ENCODE measurements at regions not wholly inside any gene's neighbourhood (a gene's known extent, or its start where the extent isn't known, plus 50 kb on each side); places are given as distances from the start of the nearest gene placed in this dataset.

DNA sequence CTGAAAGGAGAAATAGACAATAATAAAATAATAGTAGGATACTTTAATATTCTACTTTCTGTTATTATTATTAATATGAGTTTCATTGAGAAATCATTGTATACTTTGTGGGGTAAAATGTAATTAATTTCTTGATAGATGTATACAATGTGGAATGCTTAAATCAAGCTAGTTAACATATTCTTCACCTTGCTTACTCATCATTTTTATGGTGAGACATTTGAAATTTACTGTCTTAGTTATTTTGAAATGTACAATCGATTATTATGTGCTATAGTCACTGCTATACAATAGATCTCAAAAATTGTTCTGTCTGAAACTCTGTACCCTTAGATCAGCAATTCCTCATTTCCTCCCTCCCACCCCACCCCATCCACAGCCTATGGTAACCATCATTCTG lies 720.3 kb downstream of the RNF144B start:
- Mint-ChIP-seq H3K4me3 (no peak overlapping the region), H3K4me1 (ENCODE audit: low read depth in 2 of 2) (no peaks in the 10 kb centered on the region), H3K27ac (no peak overlapping the region), H3K27me3 (no peaks in the 10 kb centered on the region), H3K9me3 (peaks cover 23% of the 10 kb centered on the region), H3K36me3 (no peaks in the 10 kb centered on the region)
- ATAC-seq (no peak), DNase-seq (ENCODE audit: low spot score) (no peak)

DNA sequence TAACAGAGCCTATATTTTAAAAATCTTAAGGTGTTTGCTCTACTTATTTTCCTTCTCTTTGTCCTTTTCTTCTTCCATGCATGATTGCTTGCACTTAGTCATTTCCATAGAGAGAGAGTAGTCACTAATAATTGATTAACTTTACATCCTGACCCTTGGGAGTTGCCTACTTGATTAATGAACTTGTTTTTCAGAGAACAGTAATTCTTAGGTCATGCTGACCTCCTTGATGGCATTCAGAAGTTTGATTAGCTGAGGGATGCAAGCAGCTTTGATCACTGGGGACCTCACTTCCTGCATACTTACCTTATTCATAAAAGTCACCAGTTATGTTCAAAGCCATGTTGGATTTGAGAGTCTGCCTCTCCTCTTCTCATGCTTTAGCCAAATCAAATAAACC lies 715.6 kb upstream of the ID4 start:
- DNase-seq (ENCODE audit: low spot score) = no peak
- H3K27ac Mint-ChIP-seq = no peak overlapping the region
- no peak overlapping the region for H3K4me3 Mint-ChIP-seq
- peaks cover 12% of the 10 kb centered on the region for H3K9me3 Mint-ChIP-seq
- no peaks in the 10 kb centered on the region for H3K36me3 Mint-ChIP-seq
- ATAC-seq = no peak
- no peaks in the 10 kb centered on the region for H3K27me3 Mint-ChIP-seq
- H3K4me1 Mint-ChIP-seq (ENCODE audit: low read depth in 2 of 2) = no peaks in the 10 kb centered on the region

DNA sequence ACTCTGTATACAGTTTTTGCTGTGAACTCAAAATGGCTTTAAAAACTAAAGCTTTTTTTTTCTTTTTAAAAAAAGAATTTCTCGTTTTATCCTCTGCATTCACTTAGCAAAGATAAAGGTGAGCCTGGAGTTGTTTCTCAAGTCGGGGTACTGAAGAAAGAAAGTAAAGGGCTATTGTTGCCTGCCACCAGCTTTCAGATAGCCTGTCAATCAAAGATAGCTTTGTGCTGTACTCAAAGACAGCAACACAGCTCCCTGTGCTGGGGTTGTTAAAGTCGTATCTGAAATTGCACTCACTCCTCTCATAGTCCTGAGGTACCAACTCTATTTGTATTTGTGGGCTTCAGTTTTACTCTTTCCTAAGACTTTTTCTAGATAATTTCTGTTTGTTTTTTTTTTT lies 710.1 kb upstream of the ID4 start:
- ATAC-seq = no peak
- Mint-ChIP-seq H3K27me3 (no peaks in the 10 kb centered on the region), H3K27ac (no peak overlapping the region), H3K36me3 (no peaks in the 10 kb centered on the region), H3K9me3 (peaks cover 4% of the 10 kb centered on the region), H3K4me3 (no peak overlapping the region), H3K4me1 (ENCODE audit: low read depth in 2 of 2) (no peaks in the 10 kb centered on the region)
- DNase-seq (ENCODE audit: low spot score) = no peak

DNA sequence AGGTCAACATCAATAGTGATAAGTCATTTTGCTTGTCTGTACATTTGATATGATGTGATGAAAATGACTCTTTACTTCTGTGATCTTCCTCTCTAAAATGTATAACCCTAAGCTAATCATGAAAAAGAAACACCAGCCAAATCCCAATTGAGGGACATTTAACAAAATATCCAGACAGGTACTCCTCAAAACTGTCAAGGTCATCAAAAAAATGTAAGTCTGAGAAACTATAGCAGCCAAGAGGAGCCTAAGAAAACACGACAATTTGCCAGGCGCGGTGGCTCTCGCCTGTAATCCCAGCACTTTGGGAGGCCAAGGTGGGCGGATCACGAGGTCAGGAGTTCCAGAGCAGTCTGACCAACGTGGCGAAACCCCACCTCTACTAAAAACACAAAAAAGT lies 708.5 kb upstream of the ID4 start:
- Mint-ChIP-seq H3K9me3 (peaks cover 4% of the 10 kb centered on the region), H3K36me3 (no peaks in the 10 kb centered on the region), H3K27ac (no peak overlapping the region), H3K27me3 (no peaks in the 10 kb centered on the region), H3K4me3 (no peak overlapping the region), H3K4me1 (ENCODE audit: low read depth in 2 of 2) (no peaks in the 10 kb centered on the region)
- DNase-seq (ENCODE audit: low spot score) (no peak), ATAC-seq (no peak)

DNA sequence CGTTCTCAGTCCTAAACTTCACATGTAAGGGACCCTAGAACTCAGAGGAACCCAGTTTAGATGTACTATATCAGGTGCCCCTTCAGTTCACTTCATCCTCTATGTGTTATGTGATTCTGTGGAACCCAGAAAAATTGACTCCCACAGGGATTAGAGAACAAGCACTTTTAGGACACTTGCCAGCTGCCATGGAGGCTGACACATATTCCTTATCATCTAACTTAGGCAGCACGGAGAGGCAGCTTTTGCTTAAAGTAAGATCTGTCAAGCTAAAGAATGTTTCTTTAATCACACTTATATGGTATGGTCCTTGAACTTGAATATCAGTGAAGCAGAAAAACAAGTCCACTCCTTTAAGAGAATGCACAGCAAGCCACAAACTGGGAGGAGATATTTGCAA lies 701.5 kb upstream of the ID4 start:
- H3K4me1 Mint-ChIP-seq (ENCODE audit: low read depth in 2 of 2) = no peaks in the 10 kb centered on the region
- H3K27me3 Mint-ChIP-seq = no peaks in the 10 kb centered on the region
- H3K36me3 Mint-ChIP-seq = no peaks in the 10 kb centered on the region
- DNase-seq (ENCODE audit: low spot score) (no peak), ATAC-seq (no peak)
- H3K9me3 Mint-ChIP-seq = peaks cover 17% of the 10 kb centered on the region
- no peak overlapping the region for H3K27ac Mint-ChIP-seq
- H3K4me3 Mint-ChIP-seq = no peak overlapping the region

DNA sequence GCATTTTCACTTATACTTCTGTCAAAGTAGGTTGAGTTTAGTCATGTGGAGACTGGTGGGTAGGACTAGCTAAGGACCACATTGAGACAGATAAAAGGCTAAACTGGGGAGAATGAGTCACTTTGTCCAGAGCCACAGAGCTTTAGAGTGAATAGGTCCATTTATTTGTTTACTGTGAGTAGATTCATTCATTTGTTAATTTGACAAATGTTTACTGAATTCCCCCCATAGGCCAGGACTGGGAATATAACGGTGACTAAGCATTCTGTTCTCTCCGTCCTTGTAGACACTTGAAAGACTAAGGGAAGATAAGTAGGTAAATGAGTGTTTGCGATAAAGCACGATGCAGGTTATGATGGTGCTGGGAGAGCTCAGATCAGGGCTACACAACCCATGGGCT lies 699.7 kb upstream of the ID4 start:
- Mint-ChIP-seq H3K4me1 (ENCODE audit: low read depth in 2 of 2) (no peaks in the 10 kb centered on the region), H3K27ac (no peak overlapping the region), H3K27me3 (no peaks in the 10 kb centered on the region), H3K36me3 (no peaks in the 10 kb centered on the region), H3K9me3 (peaks cover 17% of the 10 kb centered on the region), H3K4me3 (no peak overlapping the region)
- ATAC-seq = no peak
- no peak for DNase-seq (ENCODE audit: low spot score)

DNA sequence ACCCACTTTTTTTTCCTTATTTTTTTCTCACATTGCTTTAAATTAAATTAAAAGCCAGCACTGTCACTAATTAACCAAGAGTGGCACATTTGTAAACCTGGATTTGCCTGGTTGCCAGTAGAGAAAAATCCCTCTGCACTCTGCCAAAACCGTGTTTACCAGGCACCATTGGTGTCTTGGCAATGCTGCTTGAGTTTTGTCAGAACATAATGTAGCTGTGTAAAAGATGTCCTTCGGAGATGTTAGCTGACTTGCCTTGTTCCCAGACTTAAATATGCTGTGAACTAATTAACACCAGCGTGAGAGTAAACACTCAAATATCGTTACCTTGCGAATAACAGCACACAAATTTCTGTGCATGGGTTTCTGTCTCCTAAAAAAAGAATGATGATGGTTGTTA lies 694.9 kb upstream of the ID4 start:
- Mint-ChIP-seq H3K4me1 (ENCODE audit: low read depth in 2 of 2) (no peaks in the 10 kb centered on the region), H3K36me3 (peaks cover 11% of the 10 kb centered on the region), H3K9me3 (peaks cover 23% of the 10 kb centered on the region), H3K4me3 (no peak overlapping the region), H3K27ac (no peak overlapping the region), H3K27me3 (no peaks in the 10 kb centered on the region)
- DNase-seq (ENCODE audit: low spot score) (no peak), ATAC-seq (no peak)

DNA sequence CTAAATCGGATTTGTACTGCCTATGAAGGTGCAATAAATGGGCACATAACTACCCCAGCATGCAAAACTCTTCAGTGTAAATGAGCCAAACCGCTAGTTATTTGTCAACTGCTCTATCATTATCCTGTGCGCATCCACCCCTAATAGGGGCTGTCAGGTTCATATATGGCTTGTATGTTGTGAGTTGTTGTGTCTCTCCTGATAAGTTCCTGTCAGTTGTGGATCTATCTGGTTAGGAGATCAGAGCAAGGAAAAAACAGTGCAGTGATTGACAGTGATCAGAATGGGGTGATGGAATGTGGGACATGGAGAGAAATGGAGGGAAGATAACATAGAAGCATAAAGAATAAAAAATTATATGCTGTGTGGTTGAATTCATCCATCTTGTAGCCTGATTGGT lies 686.9 kb upstream of the ID4 start:
- ATAC-seq (no peak), DNase-seq (ENCODE audit: low spot score) (no peak)
- H3K36me3 Mint-ChIP-seq = peaks cover 2% of the 10 kb centered on the region
- H3K4me1 Mint-ChIP-seq (ENCODE audit: low read depth in 2 of 2) = no peaks in the 10 kb centered on the region
- H3K9me3 Mint-ChIP-seq = peaks cover 19% of the 10 kb centered on the region
- no peaks in the 10 kb centered on the region for H3K27me3 Mint-ChIP-seq
- H3K27ac Mint-ChIP-seq = no peak overlapping the region
- no peak overlapping the region for H3K4me3 Mint-ChIP-seq

DNA sequence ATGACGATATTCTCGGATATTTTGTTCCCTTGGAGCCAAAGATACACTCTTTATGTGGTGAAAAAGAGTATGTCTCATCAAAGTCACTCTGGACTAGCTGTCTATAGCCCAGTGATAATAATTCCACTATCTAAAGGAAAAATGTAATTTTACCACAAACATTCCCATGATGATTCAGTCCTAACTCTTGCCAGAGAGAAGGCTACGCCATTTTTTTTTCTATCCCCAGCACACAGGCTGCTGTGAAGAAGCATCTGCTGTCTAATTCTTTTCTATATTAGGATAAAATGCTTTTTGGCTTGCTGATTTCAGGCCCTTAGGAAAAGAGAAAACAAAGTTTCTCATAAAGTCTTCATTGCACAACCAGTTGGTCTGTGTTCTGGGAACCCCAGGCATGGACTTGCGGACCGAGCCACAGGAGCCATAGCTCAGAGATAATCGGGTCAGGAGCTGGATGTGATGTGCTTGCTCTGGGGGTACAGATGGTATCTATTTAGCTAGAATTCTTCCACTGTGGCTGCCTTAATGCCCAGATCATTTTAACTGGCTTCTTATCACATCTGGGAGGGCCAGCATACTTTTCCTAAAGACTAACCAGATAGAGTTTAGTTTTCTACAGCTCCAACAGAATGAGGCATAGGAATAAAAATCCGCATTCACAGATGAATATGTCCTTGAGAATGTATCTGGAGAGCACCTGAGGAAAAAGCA lies 683.7 kb upstream of the ID4 start:
- H3K4me3 Mint-ChIP-seq = no peak overlapping the region
- no peaks in the 10 kb centered on the region for H3K27me3 Mint-ChIP-seq
- DNase-seq (ENCODE audit: low spot score) (no peak), ATAC-seq (no peak)
- H3K9me3 Mint-ChIP-seq = peaks cover 13% of the 10 kb centered on the region
- H3K27ac Mint-ChIP-seq = no peak overlapping the region
- H3K36me3 Mint-ChIP-seq = no peaks in the 10 kb centered on the region
- H3K4me1 Mint-ChIP-seq (ENCODE audit: low read depth in 2 of 2) = no peaks in the 10 kb centered on the region

DNA sequence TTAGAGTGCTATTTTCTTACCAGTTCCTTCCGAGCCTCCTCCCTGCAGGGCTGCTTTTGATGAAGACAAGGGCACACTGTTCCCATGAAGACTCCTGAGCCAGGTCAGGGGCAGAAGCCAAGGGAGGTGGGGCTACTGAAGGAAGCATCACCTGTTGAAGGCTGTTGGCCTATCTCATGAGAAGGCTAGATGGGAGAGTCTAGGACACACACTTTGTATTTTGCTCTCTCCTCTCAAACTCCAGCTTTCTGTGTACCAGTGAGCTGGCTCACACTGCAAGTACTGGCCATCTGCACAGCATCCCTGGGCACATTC lies 683.2 kb upstream of the ID4 start:
- Mint-ChIP-seq H3K4me3 (no peak overlapping the region), H3K4me1 (ENCODE audit: low read depth in 2 of 2) (no peaks in the 10 kb centered on the region), H3K36me3 (no peaks in the 10 kb centered on the region), H3K27me3 (no peaks in the 10 kb centered on the region), H3K9me3 (peaks cover 14% of the 10 kb centered on the region), H3K27ac (no peak overlapping the region)
- no peak for DNase-seq (ENCODE audit: low spot score)
- ATAC-seq = no peak

DNA sequence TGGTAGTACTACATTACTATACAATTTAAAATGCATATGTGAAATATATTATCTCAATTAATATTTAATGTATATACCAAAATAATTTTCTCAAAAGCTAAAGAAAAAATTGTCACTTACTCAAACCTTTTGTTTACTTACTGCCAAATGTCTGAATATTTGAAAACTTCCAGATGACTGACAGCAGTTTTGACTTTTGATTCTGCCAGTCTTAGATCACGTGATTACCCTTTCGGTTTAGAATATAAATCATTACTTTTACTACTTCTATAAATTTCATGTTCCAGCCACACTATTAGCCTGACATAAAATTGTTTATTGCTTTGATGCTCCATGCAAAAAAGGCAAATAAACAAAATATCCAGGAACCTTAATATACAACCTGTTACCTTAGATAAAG lies 680.7 kb upstream of the ID4 start:
- H3K27me3 Mint-ChIP-seq = no peaks in the 10 kb centered on the region
- no peak overlapping the region for H3K27ac Mint-ChIP-seq
- ATAC-seq (no peak), DNase-seq (ENCODE audit: low spot score) (no peak)
- peaks cover 16% of the 10 kb centered on the region for H3K9me3 Mint-ChIP-seq
- no peaks in the 10 kb centered on the region for H3K4me1 Mint-ChIP-seq (ENCODE audit: low read depth in 2 of 2)
- no peaks in the 10 kb centered on the region for H3K36me3 Mint-ChIP-seq
- no peak overlapping the region for H3K4me3 Mint-ChIP-seq

DNA sequence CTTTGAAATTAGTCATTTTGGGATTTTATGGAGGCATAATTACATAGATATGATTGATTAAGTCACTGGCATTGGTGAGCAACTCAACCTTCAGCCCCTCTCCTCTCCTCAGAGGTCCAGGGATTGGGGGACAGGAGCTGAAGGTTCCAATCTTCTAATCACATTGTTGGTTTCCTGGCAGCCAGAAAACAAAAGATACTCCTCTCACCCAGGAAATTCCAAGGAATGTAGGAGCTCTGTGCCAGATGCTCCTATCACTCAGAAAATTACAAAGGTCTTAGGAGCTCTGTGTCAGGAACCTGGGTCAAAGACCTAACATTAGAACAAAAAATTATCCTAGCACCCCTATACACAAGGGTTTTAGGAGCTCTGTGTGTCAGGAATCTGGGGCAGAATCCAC lies 679.7 kb upstream of the ID4 start:
- Mint-ChIP-seq H3K27me3 (no peaks in the 10 kb centered on the region), H3K4me1 (ENCODE audit: low read depth in 2 of 2) (no peaks in the 10 kb centered on the region), H3K36me3 (no peaks in the 10 kb centered on the region), H3K9me3 (peaks cover 12% of the 10 kb centered on the region), H3K4me3 (no peak overlapping the region), H3K27ac (no peak overlapping the region)
- DNase-seq (ENCODE audit: low spot score) (no peak), ATAC-seq (no peak)

DNA sequence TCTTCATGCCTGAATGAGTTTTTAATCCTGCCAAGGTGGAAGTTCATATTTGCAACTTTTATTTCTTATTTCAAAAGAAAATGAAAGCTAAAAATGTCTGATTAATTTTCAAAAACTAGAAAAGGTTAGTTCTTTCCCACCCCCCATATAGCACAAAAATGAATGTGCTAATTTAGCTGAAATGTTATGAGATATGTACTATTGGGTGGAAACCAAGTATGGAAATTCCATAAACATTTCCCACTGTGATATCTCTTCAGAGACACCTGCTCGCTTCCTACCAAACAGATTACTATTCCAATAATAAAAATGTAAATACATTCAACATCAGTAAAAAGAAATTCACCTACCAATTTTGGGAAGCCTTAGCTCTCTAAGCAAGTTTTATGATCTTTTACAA lies 678.6 kb upstream of the ID4 start:
- Mint-ChIP-seq H3K27ac (no peak overlapping the region), H3K4me3 (no peak overlapping the region), H3K9me3 (peaks cover 8% of the 10 kb centered on the region), H3K4me1 (ENCODE audit: low read depth in 2 of 2) (no peaks in the 10 kb centered on the region), H3K27me3 (no peaks in the 10 kb centered on the region), H3K36me3 (no peaks in the 10 kb centered on the region)
- ATAC-seq (no peak), DNase-seq (ENCODE audit: low spot score) (no peak)

DNA sequence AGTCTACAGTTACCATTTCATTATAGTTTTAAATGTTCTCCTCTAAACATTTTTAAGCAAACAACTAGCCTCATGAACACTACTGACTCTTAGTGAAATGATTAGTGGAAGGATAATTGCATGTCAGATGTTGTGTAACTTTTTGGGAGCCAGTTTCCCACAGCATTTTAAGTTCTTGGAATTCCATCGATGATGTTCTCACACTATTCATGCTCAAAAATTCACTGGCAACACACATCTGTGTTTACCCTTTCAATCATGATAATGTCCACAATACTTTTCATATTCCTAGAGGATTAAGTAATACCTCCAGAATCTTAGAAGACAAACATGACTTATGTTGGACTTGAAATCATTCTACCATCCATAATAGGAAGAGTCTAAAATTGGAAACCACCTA lies 678.1 kb upstream of the ID4 start:
- Mint-ChIP-seq H3K4me1 (ENCODE audit: low read depth in 2 of 2) (no peaks in the 10 kb centered on the region), H3K27me3 (no peaks in the 10 kb centered on the region), H3K9me3 (peaks cover 8% of the 10 kb centered on the region), H3K27ac (no peak overlapping the region), H3K4me3 (no peak overlapping the region), H3K36me3 (no peaks in the 10 kb centered on the region)
- no peak for ATAC-seq
- DNase-seq (ENCODE audit: low spot score) = no peak

DNA sequence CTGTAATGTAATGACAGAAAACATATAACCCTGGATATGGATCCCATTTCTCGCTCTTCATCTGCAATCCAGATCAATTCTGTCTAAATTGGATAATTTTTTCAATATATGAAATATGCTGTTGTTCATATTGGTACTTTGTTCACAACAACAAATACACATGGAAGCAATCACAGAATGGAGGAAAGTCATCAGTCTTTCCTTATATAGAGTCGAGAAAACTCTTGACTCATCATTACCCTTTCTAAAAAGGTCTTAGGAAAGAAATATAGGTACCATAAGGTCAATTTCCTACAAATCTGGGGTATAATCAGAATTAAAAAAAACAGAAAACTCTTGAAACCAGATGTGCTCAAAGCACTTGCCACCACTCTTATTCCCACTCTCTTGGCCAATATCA lies 677.6 kb upstream of the ID4 start:
- H3K4me1 Mint-ChIP-seq (ENCODE audit: low read depth in 2 of 2) = no peaks in the 10 kb centered on the region
- DNase-seq (ENCODE audit: low spot score) (no peak), ATAC-seq (no peak)
- H3K27me3 Mint-ChIP-seq = no peaks in the 10 kb centered on the region
- peaks cover 8% of the 10 kb centered on the region for H3K9me3 Mint-ChIP-seq
- no peaks in the 10 kb centered on the region for H3K36me3 Mint-ChIP-seq
- H3K27ac Mint-ChIP-seq = no peak overlapping the region
- H3K4me3 Mint-ChIP-seq = no peak overlapping the region
